BE2C (cell line): ENCODE measurements at regions not wholly inside any gene's neighbourhood (a gene's known extent, or its start where the extent isn't known, plus 50 kb on each side); places are given as distances from the start of the nearest gene placed in this dataset.
"Not testable (repeated sequence)": the region's sequence is repeated elsewhere in the genome, so short reads cannot be mapped to it uniquely, and the experiment has no call there.

Experiments
- DNase-seq: peaks from one replicate; pipeline ENCODE4 v3.0.0-alpha.2; 2020
- H3K27me3 ChIP-seq: fragments of 250-450 bp; sonication (Bioruptor Pico); 2 replicates; pipeline ENCODE4 v1.5.1; 2020; ENCODE audit warnings: mild to moderate bottlenecking
- H3K36me3 ChIP-seq: fragments of 250-450 bp; sonication (Bioruptor Pico); 2 replicates; pipeline ENCODE4 v1.5.1; 2020; ENCODE audit warnings: mild to moderate bottlenecking
- H3K4me1 ChIP-seq: fragments of 250-450 bp; sonication (Bioruptor Pico); 2 replicates; pipeline ENCODE4 v1.5.1; 2020
- H3K4me3 ChIP-seq: 2 replicates; pipeline ENCODE4 v1.5.1; 2011; ENCODE audit warnings: low read depth, low read length
- H3K9me3 ChIP-seq: fragments of 250-450 bp; sonication (Bioruptor Pico); 2 replicates; pipeline ENCODE4 v1.5.1; 2020
- TF ChIP-seq, protein P1 (sequence below): IDR thresholded peaks from 2 replicates; pipeline ENCODE4 v1.5.1; 2012; ENCODE audit warnings: mild to moderate bottlenecking, low read depth, low read length

DNA sequence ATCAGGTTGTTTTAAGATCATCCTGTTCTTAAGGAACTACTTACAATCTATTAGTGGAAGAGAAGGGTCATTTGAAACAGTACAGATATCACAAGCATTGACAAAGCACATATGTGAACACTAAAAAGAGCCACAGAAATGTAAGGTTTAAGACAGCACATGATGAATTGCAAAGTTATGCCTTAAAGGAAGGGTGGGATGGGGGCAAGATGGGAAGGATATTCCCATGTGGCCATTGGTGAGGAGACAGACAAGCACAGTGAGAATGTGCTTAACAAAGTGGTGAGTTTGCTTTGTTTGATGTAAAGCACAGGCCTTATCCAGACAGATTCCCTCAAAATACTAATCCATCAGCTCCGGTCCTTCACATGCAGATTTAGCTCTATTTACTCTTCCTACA, 151.6 kb upstream of the IVNS1ABP start:
- DNase-seq = no peak
- Histone ChIP-seq H3K27me3 (no peaks in the 10 kb centered on the region), H3K36me3 (no peaks in the 10 kb centered on the region), H3K4me1 (no peaks in the 10 kb centered on the region), H3K4me3 (no peak overlapping the region), H3K9me3 (no peaks in the 10 kb centered on the region)
- TF ChIP-seq, protein P1, sequence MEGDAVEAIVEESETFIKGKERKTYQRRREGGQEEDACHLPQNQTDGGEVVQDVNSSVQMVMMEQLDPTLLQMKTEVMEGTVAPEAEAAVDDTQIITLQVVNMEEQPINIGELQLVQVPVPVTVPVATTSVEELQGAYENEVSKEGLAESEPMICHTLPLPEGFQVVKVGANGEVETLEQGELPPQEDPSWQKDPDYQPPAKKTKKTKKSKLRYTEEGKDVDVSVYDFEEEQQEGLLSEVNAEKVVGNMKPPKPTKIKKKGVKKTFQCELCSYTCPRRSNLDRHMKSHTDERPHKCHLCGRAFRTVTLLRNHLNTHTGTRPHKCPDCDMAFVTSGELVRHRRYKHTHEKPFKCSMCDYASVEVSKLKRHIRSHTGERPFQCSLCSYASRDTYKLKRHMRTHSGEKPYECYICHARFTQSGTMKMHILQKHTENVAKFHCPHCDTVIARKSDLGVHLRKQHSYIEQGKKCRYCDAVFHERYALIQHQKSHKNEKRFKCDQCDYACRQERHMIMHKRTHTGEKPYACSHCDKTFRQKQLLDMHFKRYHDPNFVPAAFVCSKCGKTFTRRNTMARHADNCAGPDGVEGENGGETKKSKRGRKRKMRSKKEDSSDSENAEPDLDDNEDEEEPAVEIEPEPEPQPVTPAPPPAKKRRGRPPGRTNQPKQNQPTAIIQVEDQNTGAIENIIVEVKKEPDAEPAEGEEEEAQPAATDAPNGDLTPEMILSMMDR = no peak

DNA sequence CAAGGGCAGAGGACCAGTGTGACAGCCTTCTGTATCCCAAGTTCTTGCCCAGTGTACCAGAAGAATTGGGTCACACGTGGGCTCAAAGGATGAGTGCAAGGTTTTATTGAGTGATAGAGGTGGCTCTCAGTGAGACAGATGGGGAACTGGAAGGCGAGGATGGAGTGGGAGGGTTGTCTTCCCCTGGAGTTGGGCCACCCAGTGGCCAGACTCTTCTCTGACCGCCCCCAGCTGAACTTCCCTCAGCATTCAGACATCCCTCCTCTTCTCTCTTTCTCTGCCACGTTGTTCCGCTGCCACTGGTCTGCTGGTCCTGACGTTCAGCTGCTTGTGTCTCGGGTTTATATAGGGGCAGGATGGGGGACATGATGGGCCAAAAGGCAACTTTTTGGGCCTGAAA, 150.1 kb upstream of the IVNS1ABP start:
- Histone ChIP-seq H3K4me3 (no peak overlapping the region), H3K9me3 (no peaks in the 10 kb centered on the region), H3K36me3 (no peaks in the 10 kb centered on the region), H3K4me1 (no peaks in the 10 kb centered on the region), H3K27me3 (no peaks in the 10 kb centered on the region)
- TF ChIP-seq, protein P1 = no peak
- DNase-seq = no peak

DNA sequence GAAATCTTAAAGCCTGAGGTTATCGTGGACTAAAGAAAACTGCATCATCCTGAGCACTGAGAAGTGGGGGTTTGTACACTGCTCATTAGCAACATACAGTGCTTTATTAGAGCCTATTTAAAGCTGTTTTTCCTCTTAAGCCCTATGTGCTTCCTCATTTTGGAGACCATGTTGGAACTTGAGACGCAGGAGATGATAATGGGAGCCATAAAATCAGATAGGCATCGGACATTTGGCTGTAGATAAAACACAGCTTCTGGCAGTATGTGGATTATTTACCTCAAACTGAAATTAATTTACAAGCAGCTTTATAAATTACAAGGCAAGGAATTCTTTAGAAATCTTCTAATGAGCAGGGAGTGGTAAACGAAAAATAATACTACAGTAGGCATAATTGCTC, 147.7 kb upstream of the IVNS1ABP start:
- no peak overlapping the region for H3K4me3 ChIP-seq
- TF ChIP-seq, protein P1 = no peak
- H3K27me3 ChIP-seq = no peaks in the 10 kb centered on the region
- H3K4me1 ChIP-seq = no peaks in the 10 kb centered on the region
- no peaks in the 10 kb centered on the region for H3K9me3 ChIP-seq
- DNase-seq = no peak
- H3K36me3 ChIP-seq = no peaks in the 10 kb centered on the region

DNA sequence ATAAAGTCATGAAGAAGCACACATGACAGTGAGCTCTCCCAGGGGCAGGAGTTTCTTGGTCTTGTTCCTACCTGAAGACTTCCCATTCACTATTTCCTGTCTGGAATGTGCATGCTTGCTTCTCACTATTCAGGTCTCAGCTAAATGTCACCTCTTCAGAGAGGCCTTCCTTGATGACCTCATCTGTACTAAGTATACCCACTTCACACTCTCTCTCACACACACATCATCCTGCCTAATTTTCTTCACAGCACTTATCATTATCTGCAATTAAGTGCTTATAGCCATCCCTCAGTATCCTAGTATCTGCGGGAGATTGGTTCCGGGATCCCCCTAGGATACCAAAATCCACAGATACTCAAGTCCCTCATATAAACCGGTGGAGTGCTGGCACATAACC, 146.4 kb upstream of the IVNS1ABP start:
- H3K36me3 ChIP-seq = no peaks in the 10 kb centered on the region
- DNase-seq = no peak
- TF ChIP-seq, protein P1 = no peak
- H3K4me3 ChIP-seq = no peak overlapping the region
- no peaks in the 10 kb centered on the region for H3K9me3 ChIP-seq
- H3K27me3 ChIP-seq = no peaks in the 10 kb centered on the region
- no peaks in the 10 kb centered on the region for H3K4me1 ChIP-seq

DNA sequence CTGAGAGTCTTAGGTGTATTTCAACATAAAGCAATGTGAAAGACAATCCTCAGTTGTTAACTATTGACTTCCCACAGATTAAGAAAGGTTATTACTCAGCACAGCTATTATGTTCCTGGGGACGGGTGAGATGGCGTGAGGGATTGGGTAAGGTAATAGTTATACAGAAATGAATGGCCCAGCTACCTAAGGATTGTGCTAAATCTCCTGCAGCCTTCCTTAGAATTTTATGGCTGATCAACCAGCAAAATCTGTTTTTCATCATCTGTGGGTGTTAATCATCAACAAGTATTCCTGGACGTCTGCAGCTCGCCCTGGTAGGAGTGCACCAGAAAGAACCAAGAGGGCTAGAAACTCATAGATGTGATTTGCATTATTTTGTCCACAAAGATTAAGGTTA, 146.0 kb upstream of the IVNS1ABP start:
- Histone ChIP-seq H3K4me3 (no peak overlapping the region), H3K4me1 (no peaks in the 10 kb centered on the region), H3K9me3 (no peaks in the 10 kb centered on the region), H3K36me3 (no peaks in the 10 kb centered on the region), H3K27me3 (no peaks in the 10 kb centered on the region)
- no peak for DNase-seq
- TF ChIP-seq, protein P1 = no peak

DNA sequence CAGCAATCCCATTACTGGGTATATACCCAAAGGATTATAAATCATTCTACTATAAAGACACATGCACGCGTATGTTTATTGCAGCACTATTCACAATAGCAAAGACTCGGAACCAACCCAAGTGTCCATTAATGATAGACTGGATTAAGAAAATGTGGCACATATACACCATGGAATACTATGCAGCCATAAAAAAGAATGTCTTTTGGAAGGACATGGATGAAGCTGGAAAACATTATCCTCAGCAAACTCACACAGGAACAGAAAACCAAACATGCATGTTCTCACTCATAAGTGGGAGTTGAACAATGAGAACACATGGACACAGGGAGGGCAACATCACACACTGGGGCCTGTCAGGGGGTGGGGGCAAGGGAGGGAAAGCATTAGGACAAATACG, 143.7 kb upstream of the IVNS1ABP start:
- not testable (repeated sequence) for H3K27me3 ChIP-seq, H3K4me1 ChIP-seq, H3K4me3 ChIP-seq, H3K9me3 ChIP-seq, DNase-seq, H3K36me3 ChIP-seq

DNA sequence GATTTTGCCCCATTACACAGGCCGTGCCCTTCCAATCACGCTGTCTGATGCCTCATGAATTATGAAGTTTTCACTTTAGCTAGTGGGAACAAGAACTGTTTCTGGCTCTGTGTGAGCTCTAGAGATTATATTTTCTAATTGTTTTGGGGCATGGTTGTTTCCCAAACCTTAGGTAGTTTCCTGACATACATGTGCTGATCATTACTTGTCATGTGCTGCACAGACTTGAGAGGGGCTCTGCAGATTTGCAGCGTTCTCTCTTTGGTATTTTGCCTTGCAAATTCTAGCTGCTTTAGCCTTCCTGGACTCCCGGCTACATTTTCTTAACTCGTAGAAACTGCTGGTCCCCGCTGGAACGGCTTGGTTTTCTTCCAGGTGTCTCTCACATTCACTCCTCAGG, 142.1 kb upstream of the IVNS1ABP start:
- H3K9me3 ChIP-seq = no peaks in the 10 kb centered on the region
- TF ChIP-seq, protein P1 = no peak
- H3K4me3 ChIP-seq = no peak overlapping the region
- H3K4me1 ChIP-seq = no peaks in the 10 kb centered on the region
- no peak for DNase-seq
- no peaks in the 10 kb centered on the region for H3K36me3 ChIP-seq
- H3K27me3 ChIP-seq = no peaks in the 10 kb centered on the region
